ENCODE measurements at regions not wholly inside any gene's neighbourhood (a gene's known extent, or its start where the extent isn't known, plus 50 kb on each side); places are given as distances from the start of the nearest gene placed in this dataset.

GRCh38 chr6:104537872-104538271 lies 321.8 kb downstream of the HACE1 start:
- no peaks in the 10 kb centered on the region for H3K4me1 Mint-ChIP-seq

DNA sequence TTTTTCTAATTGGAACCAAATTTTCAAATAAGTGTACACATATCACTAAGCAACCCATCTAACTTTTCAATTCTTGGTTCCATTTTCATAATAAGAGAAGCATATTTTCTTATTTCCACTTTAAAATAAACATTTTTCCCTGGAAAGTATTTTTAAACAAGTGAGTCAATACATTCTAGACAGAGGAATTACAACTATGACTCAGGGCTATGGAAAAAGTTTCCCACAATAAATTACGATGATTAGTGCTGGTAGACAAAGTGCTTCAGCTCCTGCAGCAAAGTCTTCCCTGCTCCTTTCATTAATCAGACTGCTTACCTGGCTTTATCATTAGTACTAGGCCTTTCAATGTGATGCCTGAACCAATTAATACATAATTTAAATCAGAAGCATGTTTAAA lies 322.5 kb downstream of the HACE1 start:
- Mint-ChIP-seq H3K4me1 (no peaks in the 10 kb centered on the region), H3K4me3 (no peak overlapping the region)
- WGBS, 2 experiments (ENCODE audit: insufficient coverage in 1 of 2, insufficient read length in 1 of 2) = 88 to 92% methylated on average over 1 of the region's 1 CpG

More at GRCh38 chr6:104537872-104538271, 321.8 kb downstream of the HACE1 start:
- DNase-seq = no peak
- no peaks in the 10 kb centered on the region for H3K27me3 ChIP-seq (ENCODE audit: control insufficient read depth, insufficient read depth, low read length, poor library complexity, severe bottlenecking)
- no peaks in the 10 kb centered on the region for H3K27me3 Mint-ChIP-seq (ENCODE audit: insufficient read depth)
- no peaks in the 10 kb centered on the region for H3K9me3 ChIP-seq (ENCODE audit: control insufficient read depth, low read length)
- TF ChIP-seq, protein P1, sequence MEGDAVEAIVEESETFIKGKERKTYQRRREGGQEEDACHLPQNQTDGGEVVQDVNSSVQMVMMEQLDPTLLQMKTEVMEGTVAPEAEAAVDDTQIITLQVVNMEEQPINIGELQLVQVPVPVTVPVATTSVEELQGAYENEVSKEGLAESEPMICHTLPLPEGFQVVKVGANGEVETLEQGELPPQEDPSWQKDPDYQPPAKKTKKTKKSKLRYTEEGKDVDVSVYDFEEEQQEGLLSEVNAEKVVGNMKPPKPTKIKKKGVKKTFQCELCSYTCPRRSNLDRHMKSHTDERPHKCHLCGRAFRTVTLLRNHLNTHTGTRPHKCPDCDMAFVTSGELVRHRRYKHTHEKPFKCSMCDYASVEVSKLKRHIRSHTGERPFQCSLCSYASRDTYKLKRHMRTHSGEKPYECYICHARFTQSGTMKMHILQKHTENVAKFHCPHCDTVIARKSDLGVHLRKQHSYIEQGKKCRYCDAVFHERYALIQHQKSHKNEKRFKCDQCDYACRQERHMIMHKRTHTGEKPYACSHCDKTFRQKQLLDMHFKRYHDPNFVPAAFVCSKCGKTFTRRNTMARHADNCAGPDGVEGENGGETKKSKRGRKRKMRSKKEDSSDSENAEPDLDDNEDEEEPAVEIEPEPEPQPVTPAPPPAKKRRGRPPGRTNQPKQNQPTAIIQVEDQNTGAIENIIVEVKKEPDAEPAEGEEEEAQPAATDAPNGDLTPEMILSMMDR (conservative IDR thresholded peaks at IDR 0.05) = no peak
- H3K4me3 ChIP-seq (ENCODE audit: low read length) = no peak overlapping the region
- no peak overlapping the region for H3K4me3 Mint-ChIP-seq
- H3K9me3 Mint-ChIP-seq = no peaks in the 10 kb centered on the region
- no peak overlapping the region for H3K9ac ChIP-seq (ENCODE audit: extremely low read depth, low read length, poor library complexity, severe bottlenecking)
- no peaks in the 10 kb centered on the region for H3K4me1 ChIP-seq (ENCODE audit: control insufficient read depth, insufficient read depth, low read length)
- H3K27ac ChIP-seq (ENCODE audit: low read depth, low read length) = no peak overlapping the region
- no peaks in the 10 kb centered on the region for H3K36me3 Mint-ChIP-seq (ENCODE audit: low read depth)
- H3K27ac Mint-ChIP-seq = no peak overlapping the region
- H3K36me3 ChIP-seq (ENCODE audit: control insufficient read depth, insufficient read depth, low read length) = no peaks in the 10 kb centered on the region
- 100% methylated on average over 1 of the region's 1 CpG; no CpG with 5 or more reads in 1 of the 2 experiments for WGBS, 2 experiments (ENCODE audit: insufficient coverage in 1 of 2, insufficient read length in 1 of 2)

DNA sequence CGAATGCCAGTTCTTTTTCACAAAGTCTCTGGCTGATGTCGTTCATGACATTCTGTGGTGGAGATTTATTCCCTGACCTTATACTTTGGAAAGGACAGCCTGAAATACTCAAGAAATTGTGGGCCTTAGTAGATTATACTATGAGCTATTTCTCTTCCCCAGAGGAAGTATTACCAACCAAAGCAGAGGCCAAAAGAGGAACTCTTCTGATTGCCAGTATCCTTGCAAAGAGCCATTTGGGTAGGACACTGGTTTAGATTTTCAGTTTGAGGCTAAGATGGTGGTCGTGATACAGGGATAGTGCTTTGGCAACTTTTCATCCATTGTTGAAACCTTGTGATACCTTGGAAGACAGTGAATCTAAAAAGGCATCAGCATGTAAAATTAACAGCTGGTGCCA lies 327.3 kb downstream of the HACE1 start:
- H3K36me3 ChIP-seq (ENCODE audit: control insufficient read depth, insufficient read depth, low read length) = no peaks in the 10 kb centered on the region
- H3K27ac ChIP-seq (ENCODE audit: low read depth, low read length) = no peak overlapping the region
- no peak overlapping the region for H3K9ac ChIP-seq (ENCODE audit: extremely low read depth, low read length, poor library complexity, severe bottlenecking)
- no peaks in the 10 kb centered on the region for H3K27me3 Mint-ChIP-seq (ENCODE audit: insufficient read depth)
- no peaks in the 10 kb centered on the region for H3K9me3 Mint-ChIP-seq
- TF ChIP-seq, protein P1 (conservative IDR thresholded peaks at IDR 0.05) = no peak
- H3K36me3 Mint-ChIP-seq (ENCODE audit: low read depth) = no peaks in the 10 kb centered on the region
- no peak overlapping the region for H3K4me3 Mint-ChIP-seq
- no peak overlapping the region for H3K27ac Mint-ChIP-seq
- H3K4me1 ChIP-seq (ENCODE audit: control insufficient read depth, insufficient read depth, low read length) = no peaks in the 10 kb centered on the region
- no peaks in the 10 kb centered on the region for H3K27me3 ChIP-seq (ENCODE audit: control insufficient read depth, insufficient read depth, low read length, poor library complexity, severe bottlenecking)
- no peak overlapping the region for H3K4me3 ChIP-seq (ENCODE audit: low read length)
- DNase-seq = no peak
- 91 to 100% methylated on average over 1 to 3 of the region's 3 CpGs for WGBS, 2 experiments (ENCODE audit: insufficient coverage in 1 of 2, insufficient read length in 1 of 2)
- H3K4me1 Mint-ChIP-seq = peaks cover 4% of the 10 kb centered on the region
- H3K9me3 ChIP-seq (ENCODE audit: control insufficient read depth, low read length) = no peaks in the 10 kb centered on the region

More for the DNA sequence above, 322.5 kb downstream of the HACE1 start:
- Histone ChIP-seq H3K27me3 (ENCODE audit: control insufficient read depth, insufficient read depth, low read length, poor library complexity, severe bottlenecking) (no peaks in the 10 kb centered on the region), H3K9me3 (ENCODE audit: control insufficient read depth, low read length) (no peaks in the 10 kb centered on the region), H3K9ac (ENCODE audit: extremely low read depth, low read length, poor library complexity, severe bottlenecking) (no peak overlapping the region), H3K4me1 (ENCODE audit: control insufficient read depth, insufficient read depth, low read length) (no peaks in the 10 kb centered on the region), H3K36me3 (ENCODE audit: control insufficient read depth, insufficient read depth, low read length) (no peaks in the 10 kb centered on the region), H3K4me3 (ENCODE audit: low read length) (no peak overlapping the region), H3K27ac (ENCODE audit: low read depth, low read length) (no peak overlapping the region)
- no peaks in the 10 kb centered on the region for H3K9me3 Mint-ChIP-seq
- no peaks in the 10 kb centered on the region for H3K36me3 Mint-ChIP-seq (ENCODE audit: low read depth)
- DNase-seq = no peak
- TF ChIP-seq, protein P1 (conservative IDR thresholded peaks at IDR 0.05) = no peak
- no peaks in the 10 kb centered on the region for H3K27me3 Mint-ChIP-seq (ENCODE audit: insufficient read depth)
- no peak overlapping the region for H3K27ac Mint-ChIP-seq
